GM19463 (cell line): ENCODE measurements at regions not wholly inside any gene's neighbourhood (a gene's known extent, or its start where the extent isn't known, plus 50 kb on each side); places are given as distances from the start of the nearest gene placed in this dataset.

Experiments
- ATAC-seq: cut with Tn5 transposase; IDR thresholded peaks from one replicate; pipeline ENCODE4 v1.9.1; 2021; ENCODE audit warnings: mild to moderate bottlenecking, moderate library complexity; ENCODE audit not compliant: unreplicated experiment

- ATAC-seq: no peak
Measured at GRCh38 chr3:159441279-159441678, 547.4 kb upstream of the IL12A start.

- ATAC-seq: no peak
Measured at GRCh38 chr3:159443266-159443665, 545.4 kb upstream of the IL12A start.

GRCh38 chr3:159447841-159448240 lies 540.8 kb upstream of the IL12A start:
- ATAC-seq: no peak

DNA sequence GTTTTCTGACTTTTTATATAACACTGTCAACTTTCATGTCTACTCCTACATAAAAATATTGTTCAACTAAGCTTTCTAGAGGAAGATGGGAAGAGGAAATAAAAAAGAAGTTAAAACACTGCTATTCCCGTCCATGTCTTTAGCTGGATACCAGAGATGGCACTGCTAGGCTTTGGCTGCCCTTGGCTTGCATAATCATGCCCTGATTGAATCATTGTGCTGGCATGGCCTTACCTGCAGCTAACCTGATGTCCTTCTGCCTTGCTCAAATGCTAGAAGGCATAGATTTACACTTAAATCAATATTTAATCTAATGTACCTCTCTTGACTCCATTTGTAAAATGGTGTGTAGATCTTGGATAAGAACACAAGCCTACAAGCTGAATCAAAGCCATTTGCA lies 539.7 kb upstream of the IL12A start:
- ATAC-seq: no peak

DNA sequence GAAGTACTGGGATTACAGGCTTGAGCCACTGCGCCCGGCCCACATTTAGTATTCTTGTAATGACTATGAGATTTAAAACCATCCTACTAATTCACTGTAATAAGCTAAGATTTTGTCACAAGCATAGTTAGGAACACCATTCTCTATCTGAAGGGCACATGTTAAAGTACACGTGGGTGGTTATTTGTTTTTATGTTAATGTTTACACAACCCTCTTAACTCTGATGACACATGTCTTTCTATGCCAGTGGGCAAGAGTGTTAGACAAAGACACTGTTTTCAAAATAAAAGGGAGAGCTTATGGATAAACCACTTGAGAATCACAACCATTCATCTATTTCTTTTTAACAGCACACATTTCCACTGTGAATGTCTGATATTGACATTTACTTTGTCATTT lies 537.6 kb upstream of the IL12A start:
- no peak for ATAC-seq

GRCh38 chr3:159451482-159451881 lies 537.2 kb upstream of the IL12A start:
- ATAC-seq: no peak

DNA sequence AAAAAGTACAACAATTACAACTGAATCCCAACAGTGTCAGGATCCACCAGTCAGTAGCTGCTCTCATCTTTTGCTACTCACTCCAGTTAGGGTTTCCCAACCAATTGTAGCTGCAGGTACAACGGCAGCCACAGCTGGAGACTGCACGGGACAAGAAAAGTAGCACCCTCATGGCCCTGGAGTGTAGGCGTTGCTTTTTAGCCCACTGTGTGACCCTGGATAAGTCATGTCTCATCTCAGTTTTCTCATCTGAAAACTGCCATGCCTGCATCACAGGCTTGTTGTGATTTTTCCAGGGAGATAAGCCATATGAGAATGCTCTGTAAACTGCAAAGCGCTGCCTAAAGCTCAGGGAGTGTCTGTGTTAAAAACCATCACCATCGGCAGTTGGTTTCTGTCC lies 535.6 kb upstream of the IL12A start:
- no peak for ATAC-seq

DNA sequence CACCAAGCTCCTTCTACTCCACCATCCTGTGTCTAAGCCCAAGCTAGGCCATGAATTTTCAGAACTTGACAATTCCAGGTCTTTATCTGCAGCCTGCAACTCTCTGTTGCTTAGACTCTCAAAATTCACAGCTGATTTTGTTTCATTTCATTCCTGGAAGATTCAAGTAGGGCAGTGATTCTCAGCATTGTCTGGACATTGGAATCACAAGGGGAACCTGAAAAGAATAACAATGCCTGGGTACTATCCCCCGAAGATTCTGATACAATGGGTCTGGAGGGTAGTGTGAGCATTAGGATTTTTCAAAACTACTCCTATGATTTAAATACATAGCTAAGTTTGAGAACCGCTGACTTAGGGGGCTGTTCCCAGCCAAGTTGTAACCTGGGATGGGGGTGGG lies 534.7 kb upstream of the IL12A start:
- ATAC-seq: no peak

- ATAC-seq: no peak
Measured at GRCh38 chr3:159455741-159456181, 532.9 kb upstream of the IL12A start.

DNA sequence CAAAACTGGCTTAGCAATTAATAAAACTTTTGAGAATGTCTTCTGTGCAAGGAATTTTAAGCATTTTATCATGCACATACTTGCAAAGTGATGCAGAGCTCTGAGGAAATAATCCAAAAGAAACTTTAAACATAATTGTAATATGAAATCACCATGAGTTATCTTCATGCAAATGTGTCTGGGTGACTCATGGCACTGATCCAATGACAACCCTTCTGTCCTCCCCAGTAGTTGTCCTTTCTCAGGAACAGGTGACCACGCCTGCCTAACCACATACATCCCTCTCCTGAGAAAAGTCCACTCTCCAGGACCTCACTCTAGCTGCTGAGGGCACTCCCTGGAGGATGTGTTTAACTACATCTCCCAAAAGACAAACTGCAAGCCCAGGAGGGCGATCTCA lies 530.6 kb upstream of the IL12A start:
- ATAC-seq: no peak

DNA sequence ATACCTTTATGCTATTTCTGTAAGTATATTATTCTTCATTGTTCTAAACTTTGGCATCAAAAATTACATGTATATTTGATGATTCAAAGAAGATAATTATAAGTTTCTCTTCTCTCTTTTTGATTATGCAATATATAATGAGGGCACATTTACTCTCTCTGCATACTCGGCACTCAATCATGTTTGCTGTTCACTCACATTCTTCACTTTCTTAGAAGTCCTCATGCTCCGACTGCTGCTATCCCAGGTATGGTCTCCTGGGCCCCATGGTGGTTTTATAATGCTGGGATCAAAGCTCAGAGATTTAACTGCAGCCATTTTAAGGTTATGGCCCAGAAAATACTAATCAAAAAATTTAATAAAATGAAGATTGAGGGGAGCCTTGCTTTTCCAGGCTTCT lies 529.7 kb upstream of the IL12A start:
- no peak for ATAC-seq

DNA sequence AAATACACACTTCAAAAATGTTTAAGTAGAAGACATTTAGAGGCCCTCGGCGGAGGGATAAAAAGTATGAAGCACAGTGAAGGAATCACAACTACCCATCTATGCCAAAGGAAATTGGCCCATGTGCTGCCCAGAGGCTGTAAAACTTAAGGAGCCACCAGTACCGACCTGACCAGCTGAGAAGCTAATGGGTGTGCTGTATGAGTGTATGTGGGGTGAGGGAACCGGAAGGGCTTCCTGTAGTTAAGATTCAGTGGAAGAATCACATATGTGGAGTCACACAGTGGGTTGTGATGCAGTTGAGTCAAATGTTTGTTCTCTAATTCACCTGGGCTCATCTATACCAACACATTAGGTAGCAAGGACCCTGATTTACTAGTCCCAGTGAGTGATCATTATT lies 516.0 kb upstream of the IL12A start:
- no peak for ATAC-seq

GRCh38 chr3:159473206-159473605 lies 515.4 kb upstream of the IL12A start:
- ATAC-seq: no peak

DNA sequence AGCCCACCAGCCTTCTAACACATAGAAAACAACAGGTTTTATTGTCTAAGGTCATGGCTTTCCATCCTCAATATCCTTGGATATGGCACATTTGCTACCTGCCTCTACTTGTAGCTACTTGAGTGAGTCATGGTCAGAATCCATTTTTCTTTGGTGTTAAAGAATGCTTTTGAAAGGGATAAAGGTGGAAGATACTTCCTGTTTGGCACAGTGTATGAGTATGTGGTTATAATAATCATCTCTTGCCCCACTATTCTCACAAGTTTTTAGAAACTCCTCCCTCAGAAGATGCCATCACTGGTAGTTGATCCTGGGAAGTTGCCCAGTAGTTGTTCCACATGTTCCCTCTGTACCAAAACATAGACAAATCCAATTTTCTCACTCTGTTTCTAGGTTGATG lies 508.6 kb upstream of the IL12A start:
- no peak for ATAC-seq

DNA sequence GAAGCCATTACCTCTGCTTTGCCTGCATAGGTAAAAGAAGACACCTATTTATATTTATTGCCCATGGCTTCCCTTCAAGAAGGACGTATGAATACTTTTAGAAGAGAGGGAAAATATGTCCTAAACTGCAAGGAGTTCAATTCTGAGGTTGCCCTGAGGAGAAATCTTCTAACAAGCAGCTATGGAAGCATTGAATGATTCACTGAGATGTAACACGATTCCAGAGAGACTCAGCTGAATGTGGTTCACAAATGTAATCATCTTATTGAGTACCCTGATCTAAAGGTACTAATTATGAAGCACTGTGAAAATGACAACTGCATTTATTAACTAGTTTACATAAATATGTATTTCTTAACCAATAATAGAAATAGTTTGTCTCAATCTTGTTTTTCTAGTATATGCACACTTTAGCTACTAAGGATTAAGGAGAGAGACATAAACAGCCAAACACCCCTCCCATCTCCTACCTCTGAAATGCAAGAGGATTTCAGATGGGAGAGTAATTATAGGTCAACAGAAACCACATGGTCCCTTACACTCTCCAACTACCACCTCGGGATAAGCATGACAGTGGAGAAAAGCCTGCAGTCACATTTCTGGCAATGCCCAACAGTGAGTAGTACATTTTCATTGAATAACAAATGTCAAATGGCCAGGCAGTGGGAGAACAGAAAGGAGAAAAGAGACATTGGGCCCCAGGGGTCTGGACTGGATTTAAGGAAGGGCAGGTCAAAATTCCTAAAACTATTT lies 506.2 kb upstream of the IL12A start:
- ATAC-seq: no peak

GRCh38 chr3:159482994-159483367 lies 505.7 kb upstream of the IL12A start:
- ATAC-seq: no peak

- ATAC-seq: no peak
Measured at GRCh38 chr3:159486580-159486979, 502.1 kb upstream of the IL12A start.

DNA sequence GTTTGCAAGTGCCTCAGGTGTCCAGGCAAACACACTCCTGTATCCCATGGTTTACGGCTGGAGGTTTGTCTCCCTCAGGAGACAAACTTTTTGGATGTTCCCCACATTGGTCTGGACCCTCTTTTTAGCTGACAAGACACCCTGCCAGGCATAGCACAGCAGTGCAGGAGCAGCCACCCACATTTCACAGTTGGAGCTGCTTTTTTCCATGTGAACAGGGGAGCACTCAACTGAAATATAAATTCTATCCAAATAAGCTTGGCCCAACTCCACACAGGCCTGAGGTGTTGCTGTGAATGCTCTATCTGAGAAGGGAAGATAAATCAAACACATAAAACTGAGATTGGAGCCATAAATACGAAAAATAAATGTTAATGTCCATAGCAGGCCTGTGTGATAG lies 501.3 kb upstream of the IL12A start:
- no peak for ATAC-seq

DNA sequence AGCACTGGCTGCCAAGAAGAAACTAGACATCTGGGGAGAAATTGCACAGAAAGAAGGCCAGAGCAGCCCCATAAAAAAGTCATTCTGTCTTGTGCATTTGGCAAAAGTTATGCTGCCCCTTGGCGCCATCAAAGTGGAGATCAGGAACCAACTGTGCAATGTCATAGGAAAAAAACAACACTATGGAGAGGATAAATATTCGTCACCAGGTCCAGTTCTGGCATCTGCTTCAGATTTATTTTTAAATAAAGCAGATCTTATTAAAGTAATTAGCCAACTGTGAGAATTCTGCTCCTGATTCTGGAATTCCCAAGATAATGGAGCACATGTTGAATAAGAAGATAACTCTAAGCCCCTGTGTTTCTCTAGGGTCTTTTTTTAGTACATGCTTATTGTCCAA lies 500.0 kb upstream of the IL12A start:
- no peak for ATAC-seq

DNA sequence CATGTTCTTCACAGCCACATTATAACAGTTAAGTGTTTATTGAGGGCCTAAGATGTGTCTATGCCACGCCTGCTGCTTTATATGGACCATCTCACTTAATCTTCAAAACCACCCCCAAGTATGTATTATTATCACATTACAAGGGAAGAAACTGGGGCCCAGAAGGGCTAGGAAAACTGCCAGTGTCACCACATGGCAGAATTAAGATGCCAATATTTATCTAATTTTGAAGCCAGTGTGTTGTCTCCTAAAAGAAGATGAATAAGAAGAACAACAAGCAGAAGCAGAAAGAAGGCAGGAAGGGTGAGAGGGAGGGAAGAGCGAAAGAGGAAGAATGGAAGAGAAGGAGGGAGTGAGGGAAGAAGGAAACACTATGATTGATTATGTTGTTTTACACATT lies 491.3 kb upstream of the IL12A start:
- ATAC-seq: no peak

DNA sequence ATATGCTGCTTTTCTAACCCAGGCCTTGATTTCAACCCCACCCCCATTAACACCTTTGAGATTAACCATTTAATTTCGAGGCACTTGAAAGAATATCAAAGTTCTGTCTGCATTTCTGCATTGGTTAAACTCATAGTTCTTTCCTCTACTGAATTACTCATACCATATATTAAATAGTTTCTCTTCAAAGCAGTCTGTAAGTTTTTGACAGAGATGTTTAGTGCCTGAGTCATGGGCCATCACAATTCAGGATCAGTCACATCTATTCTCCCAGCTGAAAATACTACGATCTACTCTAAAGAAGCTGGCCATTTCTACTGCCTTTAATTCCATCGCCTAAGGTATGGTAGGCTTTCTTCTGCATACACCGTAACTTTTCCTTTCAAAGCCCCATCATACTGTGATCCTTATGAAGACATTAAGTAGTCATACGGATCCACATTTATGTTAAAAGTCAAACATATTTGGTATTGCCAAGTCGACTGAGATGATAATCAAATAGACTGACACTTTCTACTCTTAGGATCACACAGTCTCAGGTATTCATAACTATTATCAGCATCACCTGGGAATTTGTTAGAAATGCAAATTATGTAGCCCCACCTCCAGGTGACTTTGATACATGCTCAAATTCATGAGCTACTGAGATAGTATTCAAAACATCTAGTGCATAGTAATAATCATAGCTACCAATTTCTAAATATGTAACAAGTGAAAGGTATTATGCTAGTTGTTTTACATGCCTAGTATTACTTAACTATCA lies 489.4 kb upstream of the IL12A start:
- no peak for ATAC-seq

DNA sequence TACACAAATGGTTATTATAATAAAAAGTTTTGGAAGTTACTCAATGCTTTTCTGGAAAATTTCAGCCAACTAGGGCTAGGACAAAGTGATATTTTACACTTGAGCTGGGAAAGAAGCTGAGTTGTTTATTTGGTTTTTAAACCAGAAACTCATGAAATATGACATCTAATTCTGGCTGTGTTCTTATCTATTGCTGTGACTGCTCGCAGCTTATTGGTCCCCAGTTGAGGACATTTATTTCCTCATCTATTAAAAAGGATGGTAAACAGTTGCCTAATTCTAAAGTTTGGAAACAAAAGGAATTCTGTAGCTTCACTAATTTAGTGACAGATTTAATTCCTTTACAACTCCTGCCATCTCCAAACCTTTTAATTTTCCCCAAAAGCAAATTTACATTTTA lies 487.6 kb upstream of the IL12A start:
- ATAC-seq: no peak

GRCh38 chr3:159502986-159503385 lies 485.6 kb upstream of the IL12A start:
- no peak for ATAC-seq
